ENCODE measurements at regions not wholly inside any gene's neighbourhood (a gene's known extent, or its start where the extent isn't known, plus 50 kb on each side); places are given as distances from the start of the nearest gene placed in this dataset.

GRCh38 chr9:109619310-109619709 lies 121.2 kb upstream of the PTPN3 start:
- Histone ChIP-seq H3K27ac (ENCODE audit: low read depth, low read length) (no peak overlapping the region), H3K4me3 (ENCODE audit: low read depth, low read length) (no peak overlapping the region), H3K4me1 (ENCODE audit: control insufficient read depth in 1 of 2, insufficient read depth in 2 of 2, low read length in 2 of 2) (peaks cover 0 to 2% of the 10 kb centered on the region in 2 experiments), H3K79me2 (ENCODE audit: control insufficient read depth, insufficient read depth, low read length, poor library complexity) (no peaks in the 10 kb centered on the region), H3K36me3 (ENCODE audit: control insufficient read depth in 1 of 2, insufficient read depth in 2 of 2, low read length in 2 of 2) (no peaks in the 10 kb centered on the region), H2AFZ (ENCODE audit: insufficient read depth, low read length, poor library complexity) (no peak overlapping the region), H3K18ac (ENCODE audit: low read length) (no peak overlapping the region), H2BK120ac (ENCODE audit: insufficient read depth, low read length, poor library complexity) (no peak overlapping the region), H3K9ac (ENCODE audit: low read length) (no peak overlapping the region), H4K12ac (ENCODE audit: low read depth, low read length) (no peak overlapping the region), H2BK5ac (ENCODE audit: low read depth, low read length, poor library complexity) (no peak overlapping the region), H2BK12ac (ENCODE audit: low read length) (no peak overlapping the region), H3K4ac (ENCODE audit: low read depth, low read length) (no peak overlapping the region), H3K79me1 (ENCODE audit: low read length) (no peaks in the 10 kb centered on the region), H3K23ac (ENCODE audit: low read length) (no peak overlapping the region), H3K14ac (ENCODE audit: low read length) (no peak overlapping the region), H3K27me3 (ENCODE audit: insufficient read depth, low read length) (no peaks in the 10 kb centered on the region), H3K9me3 (ENCODE audit: insufficient read depth, low read depth, low read length) (no peaks in the 10 kb centered on the region), H2AK5ac (ENCODE audit: low read length) (no peak overlapping the region), H4K91ac (ENCODE audit: low read depth, low read length) (no peak overlapping the region), H4K8ac (ENCODE audit: low read depth, low read length) (no peak overlapping the region), H3K4me2 (ENCODE audit: low read length) (no peak overlapping the region)
- no CpG with 5 or more reads among the region's 3 CpGs for WGBS (ENCODE audit: extremely low coverage, insufficient coverage, insufficient read length)
- DNase-seq = no peak

GRCh38 chr9:109624143-109624542 lies 126.0 kb upstream of the PTPN3 start:
- no CpG with 5 or more reads among the region's 3 CpGs for WGBS (ENCODE audit: extremely low coverage, insufficient coverage, insufficient read length)
- Histone ChIP-seq H2BK12ac (ENCODE audit: low read length) (no peak overlapping the region), H3K4me2 (ENCODE audit: low read length) (no peak overlapping the region), H3K4me1 (ENCODE audit: control insufficient read depth in 1 of 2, insufficient read depth in 2 of 2, low read length in 2 of 2) (no peaks in the 10 kb centered on the region), H3K36me3 (ENCODE audit: control insufficient read depth in 1 of 2, insufficient read depth in 2 of 2, low read length in 2 of 2) (no peaks in the 10 kb centered on the region), H3K23ac (ENCODE audit: low read length) (no peak overlapping the region), H3K79me2 (ENCODE audit: control insufficient read depth, insufficient read depth, low read length, poor library complexity) (no peaks in the 10 kb centered on the region), H3K4ac (ENCODE audit: low read depth, low read length) (no peak overlapping the region), H3K9me3 (ENCODE audit: insufficient read depth, low read depth, low read length) (no peaks in the 10 kb centered on the region), H3K14ac (ENCODE audit: low read length) (no peak overlapping the region), H2BK120ac (ENCODE audit: insufficient read depth, low read length, poor library complexity) (no peak overlapping the region), H2AK5ac (ENCODE audit: low read length) (no peak overlapping the region), H3K18ac (ENCODE audit: low read length) (no peak overlapping the region), H3K27me3 (ENCODE audit: insufficient read depth, low read length) (no peaks in the 10 kb centered on the region), H2BK5ac (ENCODE audit: low read depth, low read length, poor library complexity) (no peak overlapping the region), H4K12ac (ENCODE audit: low read depth, low read length) (no peak overlapping the region), H4K91ac (ENCODE audit: low read depth, low read length) (no peak overlapping the region), H3K9ac (ENCODE audit: low read length) (no peak overlapping the region), H3K27ac (ENCODE audit: low read depth, low read length) (no peak overlapping the region), H2AFZ (ENCODE audit: insufficient read depth, low read length, poor library complexity) (no peak overlapping the region), H3K79me1 (ENCODE audit: low read length) (no peaks in the 10 kb centered on the region), H3K4me3 (ENCODE audit: low read depth, low read length) (no peak overlapping the region), H4K8ac (ENCODE audit: low read depth, low read length) (no peak overlapping the region)
- no peak for DNase-seq

- Histone ChIP-seq H2AFZ (ENCODE audit: insufficient read depth, low read length, poor library complexity) (no peak overlapping the region), H3K18ac (ENCODE audit: low read length) (no peak overlapping the region), H2BK5ac (ENCODE audit: low read depth, low read length, poor library complexity) (no peak overlapping the region), H3K79me1 (ENCODE audit: low read length) (no peaks in the 10 kb centered on the region), H4K12ac (ENCODE audit: low read depth, low read length) (no peak overlapping the region), H3K4me1 (ENCODE audit: control insufficient read depth in 1 of 2, insufficient read depth in 2 of 2, low read length in 2 of 2) (no peaks in the 10 kb centered on the region), H2AK5ac (ENCODE audit: low read length) (no peak overlapping the region), H3K9ac (ENCODE audit: low read length) (no peak overlapping the region), H3K4me2 (ENCODE audit: low read length) (no peak overlapping the region), H4K91ac (ENCODE audit: low read depth, low read length) (no peak overlapping the region), H3K27ac (ENCODE audit: low read depth, low read length) (no peak overlapping the region), H3K14ac (ENCODE audit: low read length) (no peak overlapping the region), H3K4ac (ENCODE audit: low read depth, low read length) (no peak overlapping the region), H4K8ac (ENCODE audit: low read depth, low read length) (no peak overlapping the region), H2BK120ac (ENCODE audit: insufficient read depth, low read length, poor library complexity) (no peak overlapping the region), H3K79me2 (ENCODE audit: control insufficient read depth, insufficient read depth, low read length, poor library complexity) (no peaks in the 10 kb centered on the region), H2BK12ac (ENCODE audit: low read length) (no peak overlapping the region), H3K23ac (ENCODE audit: low read length) (no peak overlapping the region), H3K4me3 (ENCODE audit: low read depth, low read length) (no peak overlapping the region), H3K9me3 (ENCODE audit: insufficient read depth, low read depth, low read length) (no peaks in the 10 kb centered on the region), H3K27me3 (ENCODE audit: insufficient read depth, low read length) (no peaks in the 10 kb centered on the region), H3K36me3 (ENCODE audit: control insufficient read depth in 1 of 2, insufficient read depth in 2 of 2, low read length in 2 of 2) (no peaks in the 10 kb centered on the region)
- no CpG with 5 or more reads among the region's 1 CpG for WGBS (ENCODE audit: extremely low coverage, insufficient coverage, insufficient read length)
- DNase-seq = no peak
These were observed 126.8 kb upstream of the PTPN3 start for GRCh38 chr9:109624896-109625295.

GRCh38 chr9:109627042-109627441 lies 128.9 kb upstream of the PTPN3 start:
- Histone ChIP-seq H2AK5ac (ENCODE audit: low read length) (no peak overlapping the region), H3K4me3 (ENCODE audit: low read depth, low read length) (no peak overlapping the region), H3K79me1 (ENCODE audit: low read length) (no peaks in the 10 kb centered on the region), H3K27me3 (ENCODE audit: insufficient read depth, low read length) (no peaks in the 10 kb centered on the region), H3K4ac (ENCODE audit: low read depth, low read length) (no peak overlapping the region), H3K79me2 (ENCODE audit: control insufficient read depth, insufficient read depth, low read length, poor library complexity) (no peaks in the 10 kb centered on the region), H4K91ac (ENCODE audit: low read depth, low read length) (no peak overlapping the region), H2AFZ (ENCODE audit: insufficient read depth, low read length, poor library complexity) (no peak overlapping the region), H3K18ac (ENCODE audit: low read length) (no peak overlapping the region), H3K36me3 (ENCODE audit: control insufficient read depth in 1 of 2, insufficient read depth in 2 of 2, low read length in 2 of 2) (no peaks in the 10 kb centered on the region), H3K9me3 (ENCODE audit: insufficient read depth, low read depth, low read length) (no peaks in the 10 kb centered on the region), H3K23ac (ENCODE audit: low read length) (no peak overlapping the region), H3K14ac (ENCODE audit: low read length) (no peak overlapping the region), H2BK120ac (ENCODE audit: insufficient read depth, low read length, poor library complexity) (no peak overlapping the region), H2BK5ac (ENCODE audit: low read depth, low read length, poor library complexity) (no peak overlapping the region), H3K4me1 (ENCODE audit: control insufficient read depth in 1 of 2, insufficient read depth in 2 of 2, low read length in 2 of 2) (no peaks in the 10 kb centered on the region), H4K12ac (ENCODE audit: low read depth, low read length) (no peak overlapping the region), H3K9ac (ENCODE audit: low read length) (no peak overlapping the region), H3K27ac (ENCODE audit: low read depth, low read length) (no peak overlapping the region), H2BK12ac (ENCODE audit: low read length) (no peak overlapping the region), H3K4me2 (ENCODE audit: low read length) (no peak overlapping the region), H4K8ac (ENCODE audit: low read depth, low read length) (no peak overlapping the region)
- WGBS (ENCODE audit: extremely low coverage, insufficient coverage, insufficient read length) = no CpG with 5 or more reads among the region's 4 CpGs
- DNase-seq = no peak

All from trophoblast cell (in vitro differentiated cells and primary cell).